Upper lobe of left lung (tissue), 4 donors: ENCODE measurements at regions not wholly inside any gene's neighbourhood (a gene's known extent, or its start where the extent isn't known, plus 50 kb on each side); places are given as distances from the start of the nearest gene placed in this dataset.

Experiments
- CTCF ChIP-seq, 6 experiments: fragments of 450-650 bp in 4 of 6; fragments of 200-600 bp in 2 of 6; sonication (generic) in 2 of 6; IDR thresholded peaks; one replicate each; pipeline ENCODE4 v1.5.1; 2016 to 2019; ENCODE audit warnings: antibody characterized with exemption in 6 of 6
- POLR2A ChIP-seq, 4 donors: fragments of 450-650 bp; IDR thresholded peaks; one replicate each; pipeline ENCODE4 v1.5.1; 2016 to 2017; ENCODE audit warnings: antibody characterized with exemption in 4 of 4, mild to moderate bottlenecking in 2 of 4
- POLR2AphosphoS5 ChIP-seq, 2 donors: sonication (generic); formaldehyde crosslinking; IDR thresholded peaks; one replicate each; pipeline ENCODE4 v1.5.1; 2017; ENCODE audit warnings: antibody characterized with exemption in 2 of 2

- TF ChIP-seq CTCF (IDR thresholded peaks at IDR 0.05) (no peak), POLR2A (IDR thresholded peaks at IDR 0.05) (no peak), POLR2AphosphoS5 (IDR thresholded peaks at IDR 0.05) (no peak)
Measured at GRCh38 chr10:117686606-117687005, 144.1 kb downstream of the EMX2 start.
